HepG2 (cell line): ENCODE measurements at regions not wholly inside any gene's neighbourhood (a gene's known extent, or its start where the extent isn't known, plus 50 kb on each side); places are given as distances from the start of the nearest gene placed in this dataset.

Experiments used
- ATAC-seq: fragments of 200-7000 bp; cut with Tn5 transposase; 3 replicates; pipeline ENCODE4 v1.9.1; 2020; ENCODE audit warnings: mild to moderate bottlenecking, moderate library complexity
- BruUV-seq: library from RNA; stranded (reverse); fragments of 400-500 nt; replicated peaks from 2 replicates; lab custom pipeline; 2021; lab: Mats Ljungman, UMichigan
- CTCF ChIA-PET: fragments of 300-600 bp; formaldehyde crosslinking; extraction: SDS; loops from one replicate; lab custom pipeline; 2021; ENCODE audit warnings: low total read pairs, inconsistent platforms, low intra/inter-chr PET ratio; lab: Yijun Ruan, JAX
- POLR2A ChIA-PET: fragments of 350-600 bp; sonication (Branson Sonifier 250); formaldehyde crosslinking; loops from one replicate; lab custom pipeline; 2020; ENCODE audit warnings: antibody characterized with exemption, inconsistent platforms; lab: Yijun Ruan, JAX
- DNase-seq: peaks from one replicate; pipeline ENCODE4 v3.0.0-alpha.2; 2015; ENCODE audit warnings: low spot score
- FAIRE-seq: peaks from 3 replicates; lab custom pipeline; 2011; peaks lifted over from hg19 to GRCh38; lab: Jason Lieb, UNC
- H2AFZ ChIP-seq: one replicate; pipeline ENCODE4 v1.6.1; 2011; ENCODE audit warnings: low read length, inconsistent platforms
- H3K27ac ChIP-seq: fragments of 300-600 bp; 3 replicates; pipeline ENCODE4 v1.8.0; 2011; ENCODE audit warnings: mixed run types, mild to moderate bottlenecking, mixed read lengths, low read length, inconsistent platforms; ENCODE audit not compliant: insufficient read depth; ENCODE audit errors: extremely low read length
- H3K27me3 ChIP-seq, 2 experiments: fragments of 200-600 bp in 1 of 2; 2 replicates in 1 of 2; 3 replicates in 1 of 2; pipeline versions ENCODE4 v1.6.0 to v1.8.0; 2011; ENCODE audit warnings: low read length in 2 of 2, mild to moderate bottlenecking in 2 of 2, moderate library complexity in 2 of 2, inconsistent platforms in 1 of 2; ENCODE audit not compliant: insufficient read depth in 2 of 2, control insufficient read depth in 1 of 2
- H3K36me3 ChIP-seq, 2 experiments: fragments of 200-600 bp in 1 of 2; replicated peaks in 1 of 2; 2 replicates in 1 of 2; 3 replicates in 1 of 2; pipeline versions ENCODE4 v1.5.1 to v1.8.0; 2011; ENCODE audit warnings: low read length in 2 of 2, inconsistent platforms in 1 of 2; ENCODE audit not compliant: insufficient read depth in 2 of 2, control insufficient read depth in 1 of 2
- H3K4me1 ChIP-seq: 2 replicates; pipeline ENCODE4 v1.5.1; 2012; ENCODE audit warnings: low read length, inconsistent platforms; ENCODE audit not compliant: insufficient read depth
- H3K4me2 ChIP-seq: 2 replicates; pipeline ENCODE4 v1.6.0; 2011; ENCODE audit warnings: low read depth, low read length, inconsistent platforms
- H3K4me3 ChIP-seq, 3 experiments: fragments of 200-600 bp in 1 of 3; sonication (generic), shearing (Covaris generic) in 1 of 3; replicated peaks in 1 of 3; 2 replicates each; pipeline ENCODE4 v1.5.1; 2011 to 2016; ENCODE audit warnings: low read length in 3 of 3, inconsistent platforms in 2 of 3, low read depth in 2 of 3, mild to moderate bottlenecking in 2 of 3, control low read depth in 1 of 3, mixed read lengths in 1 of 3; ENCODE audit not compliant: insufficient read depth in 1 of 3
- H3K79me2 ChIP-seq: one replicate; pipeline ENCODE4 v1.6.1; 2011; ENCODE audit warnings: low read length, inconsistent platforms; ENCODE audit not compliant: insufficient read depth
- H3K9ac ChIP-seq: 2 replicates; pipeline ENCODE4 v1.6.0; 2011; ENCODE audit warnings: mild to moderate bottlenecking, low read depth, low read length, inconsistent platforms; ENCODE audit not compliant: insufficient read depth
- H3K9me3 ChIP-seq: 2 replicates; pipeline ENCODE4 v1.5.1; 2012; ENCODE audit warnings: mild to moderate bottlenecking, low read length
- H4K20me1 ChIP-seq: 2 replicates; pipeline ENCODE4 v1.6.0; 2011; ENCODE audit warnings: inconsistent platforms, mild to moderate bottlenecking, low read length, moderate library complexity; ENCODE audit not compliant: insufficient read depth
- ATF7 ChIP-seq, 2 experiments: fragments of 450-650 bp in 1 of 2; sonication (generic) in 1 of 2; formaldehyde crosslinking in 1 of 2; IDR thresholded peaks; 2 replicates each; pipeline versions ENCODE4 v1.4.0 to v1.6.1; 2016 to 2020; ENCODE audit warnings: antibody characterized with exemption in 1 of 2, mild to moderate bottlenecking in 1 of 2, missing genetic modification reagents in 1 of 2
- CEBPB ChIP-seq: IDR thresholded peaks from 2 replicates; pipeline ENCODE4 v1.6.1; 2011; ENCODE audit warnings: low read depth, low read length, improper control_type of control experiment, borderline replicate concordance
- DNMT1 ChIP-seq: sonication (generic); formaldehyde crosslinking; IDR thresholded peaks from 2 replicates; pipeline ENCODE4 v1.5.1; 2020; ENCODE audit warnings: mild to moderate bottlenecking, missing genetic modification reagents
- DPF2 ChIP-seq: sonication (generic); formaldehyde crosslinking; IDR thresholded peaks from 2 replicates; pipeline ENCODE4 v1.4.0; 2020; ENCODE audit warnings: mild to moderate bottlenecking, low read depth, missing genetic modification reagents, borderline replicate concordance
- FOXA3 ChIP-seq: IDR thresholded peaks from 2 replicates; pipeline ENCODE4 v1.6.1; 2016; ENCODE audit warnings: missing genetic modification reagents, missing compliant biosample characterization
- MAFF ChIP-seq: IDR thresholded peaks from 2 replicates; pipeline ENCODE4 v1.6.1; 2011; ENCODE audit warnings: low read depth, low read length, improper control_type of control experiment
- MAFK ChIP-seq, 2 experiments: IDR thresholded peaks in 1 of 2; conservative IDR thresholded peaks in 1 of 2; 2 replicates each; pipeline ENCODE4 v1.6.1; 2011; ENCODE audit warnings: improper control_type of control experiment in 2 of 2, low read length in 2 of 2
- NKX3-1 ChIP-seq: sonication (generic); formaldehyde crosslinking; IDR thresholded peaks from 2 replicates; pipeline ENCODE4 v1.5.0; 2020; ENCODE audit warnings: missing genetic modification reagents
- RBFOX2 ChIP-seq: fragments of 200-400 bp; formaldehyde crosslinking; IDR thresholded peaks from 2 replicates; pipeline ENCODE4 v1.6.1; 2017; ENCODE audit warnings: low read depth, mild to moderate bottlenecking, low read length
- STAT5B ChIP-seq: sonication (generic); formaldehyde crosslinking; IDR thresholded peaks from 2 replicates; pipeline ENCODE4 v1.4.0; 2020; ENCODE audit warnings: missing genetic modification reagents
- ZBTB37 ChIP-seq: sonication (generic); formaldehyde crosslinking; IDR thresholded peaks from 2 replicates; pipeline ENCODE4 v1.4.0; 2020; ENCODE audit warnings: mild to moderate bottlenecking, missing genetic modification reagents
- ZNF513 ChIP-seq: sonication (generic); formaldehyde crosslinking; conservative IDR thresholded peaks from 2 replicates; pipeline ENCODE4 v1.5.0; 2020; ENCODE audit warnings: missing genetic modification reagents
- ZNF720 ChIP-seq: sonication (generic); formaldehyde crosslinking; IDR thresholded peaks from 2 replicates; pipeline ENCODE4 v1.4.0; 2020; ENCODE audit warnings: missing genetic modification reagents
- ZNF790 ChIP-seq: sonication (generic); formaldehyde crosslinking; IDR thresholded peaks from 2 replicates; pipeline ENCODE4 v1.8.0; 2022; ENCODE audit warnings: missing genetic modification reagents, mild to moderate bottlenecking, borderline replicate concordance
- WGBS: methylation state at CpG from one replicate; pipeline ENCODE4 v1.1.6; 2017; ENCODE audit warnings: low lambda C conversion rate; 5-methylcytosine and 5-hydroxymethylcytosine counted together
- in situ Hi-C: cut with HindIII; loops from 2 replicates; pipeline ENCODE4 v1.10.0; 2017; ENCODE audit warnings: low pct_unique_long_range_greater_than_20kb; ENCODE audit not compliant: extremely low pct_ligation_motif_present
- intact Hi-C: fragments of 100-400 bp; cut with micrococcal nuclease; formaldehyde crosslinking; loops from one replicate; pipeline ENCODE4 v1.10.0; 2022; ENCODE audit not compliant: unreplicated experiment

- POLR2A ChIA-PET, result no interaction called here
Measured at GRCh38 chr2:164323978-164324377, 297.3 kb downstream of the GRB14 start.

GRCh38 chr2:164314148-164314547 is 307.1 kb downstream of the GRB14 start:
- H3K9ac ChIP-seq, result no peak overlapping the region
- TF ChIP-seq ZNF513 (no peak), NKX3-1 (no peak), ZNF790 (CRISPR knock-in tag) (no peak), MAFF (peak; percentile 54; the same call in 1 of the 2 replicates), RBFOX2 (no peak), MAFK (conservative IDR thresholded peaks at IDR 0.05 in 1 of 2, IDR thresholded peaks at IDR 0.05 in 1 of 2; ENCODE audit: low read length in 2 of 2) (peak; percentile 43 to 58), ZNF720 (no peak)
- no peak for DNase-seq
- H4K20me1 ChIP-seq, result no peaks in the 10 kb centered on the region
- ChIA-PET POLR2A (no interaction called here), CTCF (no interaction called here)
- no peaks in the 10 kb centered on the region for H3K36me3 ChIP-seq
- intact Hi-C loops (no loop called here), in situ Hi-C loops (no loop called here)
- no TSS peak for BruUV-seq
- no peaks in the 10 kb centered on the region for H3K9me3 ChIP-seq
- H2AFZ ChIP-seq, result no peak overlapping the region
- WGBS, result 11% methylated on average over 4 of the region's 4 CpGs
- H3K79me2 ChIP-seq, result no peaks in the 10 kb centered on the region
- H3K4me3 ChIP-seq, result no peak overlapping the region
- H3K4me1 ChIP-seq, result no peaks in the 10 kb centered on the region
- no peaks in the 10 kb centered on the region for H3K27me3 ChIP-seq
- ATAC-seq, result peak; percentile 51
- no peak overlapping the region for H3K4me2 ChIP-seq
- FAIRE-seq, result no peak
- H3K27ac ChIP-seq, result no peak overlapping the region

More at GRCh38 chr2:164323978-164324377, 297.3 kb downstream of the GRB14 start:
- Histone ChIP-seq H3K9ac (no peak overlapping the region), H3K27ac (no peak overlapping the region), H4K20me1 (no peaks in the 10 kb centered on the region), H3K4me1 (no peaks in the 10 kb centered on the region), H3K79me2 (no peaks in the 10 kb centered on the region), H3K27me3 (no peaks in the 10 kb centered on the region), H2AFZ (no peak overlapping the region), H3K9me3 (no peaks in the 10 kb centered on the region), H3K36me3 (no peaks in the 10 kb centered on the region), H3K4me3 (no peak overlapping the region), H3K4me2 (no peak overlapping the region)
- 0% methylated on average over 3 of the region's 3 CpGs for WGBS
- FAIRE-seq (no peak), DNase-seq (no peak), ATAC-seq (no peak)
- no TSS peak for BruUV-seq
- CTCF ChIA-PET, result no interaction called here
- in situ Hi-C loops (no loop called here), intact Hi-C loops (no loop called here)
- no peak for TF ChIP-seq STAT5B (CRISPR knock-in tag)
- peak; percentile 67 for TF ChIP-seq ATF7 (IDR thresholded peaks at IDR 0.05)
- no peak for TF ChIP-seq ATF7 (CRISPR knock-in tag; IDR thresholded peaks at IDR 0.05)
- TF ChIP-seq CEBPB, result peak; percentile 64; the same call in 1 of the 2 replicates
- no peak for TF ChIP-seq ZBTB37 (CRISPR knock-in tag)
- TF ChIP-seq DPF2 (CRISPR knock-in tag), result no peak
- no peak for TF ChIP-seq FOXA3 (CRISPR knock-in tag)
- no peak for TF ChIP-seq DNMT1 (CRISPR knock-in tag)
